Daoy (cell line): ENCODE measurements at regions not wholly inside any gene's neighbourhood (a gene's known extent, or its start where the extent isn't known, plus 50 kb on each side); places are given as distances from the start of the nearest gene placed in this dataset.
"Not testable (repeated sequence)": the region's sequence is repeated elsewhere in the genome, so short reads cannot be mapped to it uniquely, and the experiment has no call there.

Experiments
- DNase-seq: peaks from one replicate; pipeline ENCODE4 v3.0.0-alpha.2; 2015; ENCODE audit warnings: low read depth

DNA sequence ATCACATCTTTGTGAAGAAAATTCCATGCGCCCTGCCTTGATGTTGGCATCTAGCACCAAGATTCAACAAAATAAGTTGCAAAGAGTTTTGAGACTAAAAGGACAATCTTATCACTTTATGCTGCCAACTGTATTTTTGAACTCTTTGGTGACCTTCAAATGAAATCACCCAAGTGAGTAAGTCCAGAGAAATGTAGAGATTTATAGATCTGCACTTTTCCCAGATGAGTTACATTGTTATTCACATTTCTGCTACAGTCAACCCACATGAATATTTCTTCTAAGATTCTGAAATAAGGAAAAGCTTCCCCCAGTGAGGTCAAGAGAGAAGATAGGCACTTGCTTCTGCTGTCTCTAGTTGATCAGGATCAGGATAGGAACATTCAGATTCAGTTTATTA lies 1034.2 kb downstream of the PRIM2 start:
- DNase-seq, result not testable (repeated sequence)

DNA sequence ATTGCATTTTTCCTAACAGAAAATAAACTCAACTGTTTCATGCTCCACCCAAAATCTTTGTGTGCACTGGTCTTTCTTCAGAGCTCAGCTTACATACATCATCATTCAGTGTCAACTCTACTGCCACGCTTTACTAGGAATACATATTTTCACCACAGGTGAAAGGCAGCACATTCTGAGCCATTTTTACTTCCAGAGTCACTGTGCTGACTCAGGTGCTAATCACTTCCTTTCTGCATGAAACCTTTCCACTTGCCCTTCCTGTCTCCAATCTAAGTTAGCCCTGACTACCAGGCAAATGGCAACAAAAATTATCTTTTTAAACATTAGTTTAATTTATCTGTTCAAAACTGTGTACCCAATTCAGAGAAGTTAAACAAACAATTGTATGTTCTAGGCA lies 1041.0 kb downstream of the PRIM2 start:
- not testable (repeated sequence) for DNase-seq

DNA sequence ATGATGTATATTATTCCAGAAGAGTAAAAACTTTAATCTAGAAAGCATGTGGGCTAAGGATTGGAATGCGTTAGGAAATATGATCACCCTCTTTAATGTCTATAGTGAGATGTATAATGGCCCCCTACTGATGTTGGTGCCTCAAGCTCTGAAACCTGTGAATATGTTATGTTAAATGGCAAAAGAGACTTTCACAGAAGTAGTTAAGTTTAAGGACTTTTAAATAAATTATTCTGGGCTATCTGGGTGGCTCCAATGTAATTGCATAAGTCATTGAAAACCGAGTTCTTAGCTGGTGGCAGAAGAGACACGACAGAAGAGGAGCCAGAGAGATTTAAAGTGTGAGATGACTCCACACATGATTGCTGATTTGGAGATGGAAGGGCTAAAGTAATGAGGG lies 1048.4 kb downstream of the PRIM2 start:
- DNase-seq, result not testable (repeated sequence)

DNA sequence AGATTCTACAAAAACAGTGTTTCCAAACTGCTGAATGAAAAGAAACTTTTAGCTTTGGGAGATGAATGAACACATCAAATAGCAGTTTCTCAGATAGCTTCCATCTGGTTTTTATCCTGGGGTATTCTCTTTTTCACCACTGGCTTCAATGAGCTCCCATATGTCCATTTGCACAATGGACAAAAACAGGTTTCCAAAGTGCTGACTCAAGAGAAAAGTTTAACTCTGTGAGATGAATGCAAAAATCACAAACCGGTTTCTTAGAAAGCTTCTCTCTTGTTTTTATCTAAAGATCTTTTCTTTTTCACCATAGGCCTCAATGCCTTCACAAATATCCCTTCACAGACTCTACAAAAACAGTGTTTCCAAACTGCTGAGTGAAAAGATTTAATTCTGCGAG lies 1089.2 kb downstream of the PRIM2 start:
- not testable (repeated sequence) for DNase-seq

DNA sequence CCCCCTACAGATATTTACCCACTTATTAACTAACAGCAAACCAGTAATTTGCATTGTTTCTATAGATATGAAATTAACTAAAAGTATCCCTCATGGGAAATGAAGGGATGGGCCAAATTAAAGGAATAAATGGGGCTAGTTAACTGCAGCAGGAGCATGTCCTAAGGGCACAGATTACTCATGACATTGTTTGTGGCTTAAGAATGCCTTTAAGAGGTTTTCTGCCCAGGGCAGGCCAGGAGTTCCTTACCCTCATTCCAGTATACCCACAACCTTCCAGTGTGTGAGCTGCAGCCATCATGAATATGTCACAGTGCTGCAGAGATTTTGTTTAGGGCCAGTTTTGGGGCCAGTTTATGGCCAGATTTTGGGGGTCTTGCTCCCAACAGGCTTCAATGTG lies 1101.9 kb downstream of the PRIM2 start:
- no peak for DNase-seq
